Peyer's patch (tissue), 4 donors: ENCODE measurements at regions not wholly inside any gene's neighbourhood (a gene's known extent, or its start where the extent isn't known, plus 50 kb on each side); places are given as distances from the start of the nearest gene placed in this dataset.

Source experiments
- CTCF ChIP-seq, 6 experiments: fragments of 450-650 bp in 4 of 6; fragments of 200-600 bp in 2 of 6; sonication (generic) in 1 of 6; IDR thresholded peaks; one replicate each; pipeline ENCODE4 v1.5.1; 2017 to 2019; ENCODE audit warnings: antibody characterized with exemption in 6 of 6, mild to moderate bottlenecking in 3 of 6, moderate library complexity in 1 of 6
- POLR2A ChIP-seq, 2 donors: fragments of 450-650 bp; IDR thresholded peaks; one replicate each; pipeline ENCODE4 v1.5.1; 2017; ENCODE audit warnings: antibody characterized with exemption in 2 of 2, mild to moderate bottlenecking in 2 of 2, moderate library complexity in 2 of 2

GRCh38 chr5:145220481-145220880 is 614.7 kb downstream of the PRELID2 start:
- TF ChIP-seq CTCF (IDR thresholded peaks at IDR 0.05) (no peak), POLR2A (IDR thresholded peaks at IDR 0.05) (no peak)
